Parathyroid adenoma (tissue), 2 donors: ENCODE measurements at regions not wholly inside any gene's neighbourhood (a gene's known extent, or its start where the extent isn't known, plus 50 kb on each side); places are given as distances from the start of the nearest gene placed in this dataset.

ENCODE experiments used
- H2AFZ ChIP-seq: fragments of 300-600 bp; sonication (generic); one replicate; pipeline ENCODE4 v1.7.0; 2017; ENCODE audit warnings: antibody characterized with exemption, mild to moderate bottlenecking
- H3K27ac ChIP-seq: fragments of 300-600 bp; sonication (generic); one replicate; pipeline ENCODE4 v1.7.0; 2017
- H3K27me3 ChIP-seq: fragments of 300-600 bp; sonication (generic); one replicate; pipeline ENCODE4 v1.7.0; 2017; ENCODE audit warnings: low read length; ENCODE audit not compliant: control insufficient read depth, insufficient read depth
- H3K36me3 ChIP-seq: fragments of 300-600 bp; sonication (generic); one replicate; pipeline ENCODE4 v1.7.0; 2017; ENCODE audit warnings: low read length; ENCODE audit not compliant: control insufficient read depth, insufficient read depth
- H3K4me1 ChIP-seq: fragments of 300-600 bp; sonication (generic); one replicate; pipeline ENCODE4 v1.7.0; 2017; ENCODE audit warnings: control low read depth
- H3K4me2 ChIP-seq: fragments of 300-600 bp; sonication (generic); one replicate; pipeline ENCODE4 v1.7.0; 2017; ENCODE audit warnings: low read length
- H3K4me3 ChIP-seq: fragments of 300-600 bp; sonication (generic); one replicate; pipeline ENCODE4 v1.7.0; 2017; ENCODE audit warnings: low read depth, low read length
- H3K79me2 ChIP-seq: fragments of 300-600 bp; sonication (generic); one replicate; pipeline ENCODE4 v1.7.0; 2017; ENCODE audit warnings: control low read depth
- H3K9ac ChIP-seq: fragments of 300-600 bp; sonication (generic); one replicate; pipeline ENCODE4 v1.7.0; 2017; ENCODE audit warnings: mild to moderate bottlenecking
- H3K9me3 ChIP-seq: fragments of 300-600 bp; sonication (generic); one replicate; pipeline ENCODE4 v1.7.0; 2017; ENCODE audit warnings: low read length; ENCODE audit not compliant: control insufficient read depth
- CTCF ChIP-seq: fragments of 300-600 bp; sonication (generic); IDR thresholded peaks from one replicate; pipeline ENCODE4 v1.7.0; 2017; ENCODE audit warnings: antibody characterized with exemption, mild to moderate bottlenecking
- donor health status: primary hyperparathyroidism.

- Histone ChIP-seq H3K9me3 (no peaks in the 10 kb centered on the region), H3K4me3 (no peak overlapping the region), H3K36me3 (no peaks in the 10 kb centered on the region), H3K9ac (no peak overlapping the region), H3K27ac (no peak overlapping the region), H2AFZ (no peak overlapping the region), H3K4me2 (no peak overlapping the region), H3K27me3 (no peaks in the 10 kb centered on the region), H3K79me2 (no peaks in the 10 kb centered on the region), H3K4me1 (no peaks in the 10 kb centered on the region)
- TF ChIP-seq CTCF, result no peak
Observed at GRCh38 chr4:27764526-27764837, 903.8 kb downstream of the STIM2 start.

GRCh38 chr4:27770895-27771294 is 910.3 kb downstream of the STIM2 start:
- no peak for TF ChIP-seq CTCF
- no peak overlapping the region for H2AFZ ChIP-seq
- H3K9ac ChIP-seq, result no peak overlapping the region
- H3K79me2 ChIP-seq, result no peaks in the 10 kb centered on the region
- H3K4me2 ChIP-seq, result no peak overlapping the region
- no peaks in the 10 kb centered on the region for H3K36me3 ChIP-seq
- H3K4me3 ChIP-seq, result no peak overlapping the region
- H3K27ac ChIP-seq, result no peak overlapping the region
- no peaks in the 10 kb centered on the region for H3K27me3 ChIP-seq
- H3K4me1 ChIP-seq, result no peaks in the 10 kb centered on the region
- H3K9me3 ChIP-seq, result no peaks in the 10 kb centered on the region

GRCh38 chr4:27775156-27775555 is 914.5 kb downstream of the STIM2 start:
- Histone ChIP-seq H3K4me3 (no peak overlapping the region), H2AFZ (no peak overlapping the region), H3K9me3 (no peaks in the 10 kb centered on the region), H3K9ac (no peak overlapping the region), H3K27ac (no peak overlapping the region), H3K36me3 (no peaks in the 10 kb centered on the region), H3K4me1 (no peaks in the 10 kb centered on the region), H3K79me2 (no peaks in the 10 kb centered on the region), H3K27me3 (no peaks in the 10 kb centered on the region), H3K4me2 (no peak overlapping the region)
- TF ChIP-seq CTCF, result no peak

GRCh38 chr4:27779827-27780226 is 919.2 kb downstream of the STIM2 start:
- Histone ChIP-seq H3K9ac (no peak overlapping the region), H2AFZ (no peak overlapping the region), H3K4me2 (no peak overlapping the region), H3K27ac (no peak overlapping the region), H3K36me3 (no peaks in the 10 kb centered on the region), H3K79me2 (no peaks in the 10 kb centered on the region), H3K9me3 (no peaks in the 10 kb centered on the region), H3K4me3 (no peak overlapping the region), H3K27me3 (no peaks in the 10 kb centered on the region), H3K4me1 (no peaks in the 10 kb centered on the region)
- TF ChIP-seq CTCF, result no peak

DNA sequence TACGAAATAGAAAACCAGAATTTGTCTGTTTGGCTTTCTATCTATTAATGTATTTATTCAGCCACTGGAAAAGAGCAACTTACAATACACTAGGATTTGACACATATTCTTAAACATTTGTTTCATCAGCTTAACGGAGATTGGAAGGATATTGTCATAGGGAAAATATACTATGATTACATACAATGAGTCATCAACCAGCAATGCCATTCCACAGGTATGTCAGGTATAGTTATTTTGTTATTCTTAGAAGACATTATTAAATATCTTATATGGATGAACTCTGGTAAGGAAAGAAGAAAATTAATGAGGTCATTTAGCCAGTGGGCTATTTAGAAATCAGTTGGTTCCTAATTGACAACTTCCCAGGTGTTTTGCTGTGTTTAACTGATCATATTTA is 926.6 kb downstream of the STIM2 start:
- H3K4me2 ChIP-seq, result no peak overlapping the region
- H3K9me3 ChIP-seq, result no peaks in the 10 kb centered on the region
- no peak overlapping the region for H3K9ac ChIP-seq
- no peak overlapping the region for H3K27ac ChIP-seq
- no peaks in the 10 kb centered on the region for H3K4me1 ChIP-seq
- no peaks in the 10 kb centered on the region for H3K79me2 ChIP-seq
- H3K4me3 ChIP-seq, result no peak overlapping the region
- no peaks in the 10 kb centered on the region for H3K27me3 ChIP-seq
- no peak for TF ChIP-seq CTCF
- no peak overlapping the region for H2AFZ ChIP-seq
- no peaks in the 10 kb centered on the region for H3K36me3 ChIP-seq
